Trophoblast cell (in vitro differentiated cells and primary cell): ENCODE measurements at regions not wholly inside any gene's neighbourhood (a gene's known extent, or its start where the extent isn't known, plus 50 kb on each side); places are given as distances from the start of the nearest gene placed in this dataset.
A peak's percentile ranks its signal among the peaks of the same experiment; 100 is the strongest.

Experiments used
- DNase-seq, 2 donors: peaks; one replicate each; pipeline ENCODE4 v3.0.0-alpha.2; 2016
- H2AFZ ChIP-seq: 2 replicates; pipeline ENCODE4 v1.6.1; 2013; ENCODE audit warnings: low read length, moderate library complexity, mild to moderate bottlenecking; ENCODE audit not compliant: insufficient read depth, poor library complexity
- H2AK5ac ChIP-seq: 2 replicates; pipeline ENCODE4 v1.6.1; 2013; ENCODE audit warnings: mild to moderate bottlenecking, low read length
- H2BK120ac ChIP-seq: 2 replicates; pipeline ENCODE4 v1.6.1; 2013; ENCODE audit warnings: low read length, mild to moderate bottlenecking, moderate library complexity; ENCODE audit not compliant: insufficient read depth, poor library complexity
- H2BK12ac ChIP-seq: 2 replicates; pipeline ENCODE4 v1.6.1; 2013; ENCODE audit warnings: mild to moderate bottlenecking, low read length, moderate library complexity
- H2BK5ac ChIP-seq: 2 replicates; pipeline ENCODE4 v1.6.1; 2013; ENCODE audit warnings: low read length, low read depth, moderate library complexity, mild to moderate bottlenecking; ENCODE audit not compliant: poor library complexity
- H3K14ac ChIP-seq: 2 replicates; pipeline ENCODE4 v1.6.1; 2013; ENCODE audit warnings: mild to moderate bottlenecking, low read length
- H3K18ac ChIP-seq: 2 replicates; pipeline ENCODE4 v1.6.1; 2013; ENCODE audit warnings: mild to moderate bottlenecking, low read length
- H3K23ac ChIP-seq: 2 replicates; pipeline ENCODE4 v1.6.1; 2013; ENCODE audit warnings: low read length
- H3K27ac ChIP-seq: 2 replicates; pipeline ENCODE4 v1.5.1; 2013; ENCODE audit warnings: low read depth, mild to moderate bottlenecking, inconsistent platforms, low read length, moderate library complexity
- H3K27me3 ChIP-seq: 2 replicates; pipeline ENCODE4 v1.6.1; 2013; ENCODE audit warnings: inconsistent platforms, mild to moderate bottlenecking, low read length, moderate library complexity; ENCODE audit not compliant: insufficient read depth
- H3K36me3 ChIP-seq, 2 experiments: 1 replicate in 1 of 2; 2 replicates in 1 of 2; pipeline ENCODE4 v1.6.1; 2013; ENCODE audit warnings: low read length in 2 of 2, mild to moderate bottlenecking in 2 of 2, moderate library complexity in 1 of 2; ENCODE audit not compliant: insufficient read depth in 2 of 2, control insufficient read depth in 1 of 2
- H3K4ac ChIP-seq: 2 replicates; pipeline ENCODE4 v1.6.1; 2013; ENCODE audit warnings: low read depth, mild to moderate bottlenecking, low read length, moderate library complexity
- H3K4me1 ChIP-seq, 2 experiments: 1 replicate in 1 of 2; 2 replicates in 1 of 2; pipeline ENCODE4 v1.6.1; 2013; ENCODE audit warnings: low read length in 2 of 2, mild to moderate bottlenecking in 2 of 2, moderate library complexity in 1 of 2; ENCODE audit not compliant: insufficient read depth in 2 of 2, control insufficient read depth in 1 of 2
- H3K4me2 ChIP-seq: 2 replicates; pipeline ENCODE4 v1.6.1; 2013; ENCODE audit warnings: inconsistent platforms, mild to moderate bottlenecking, low read length, moderate library complexity
- H3K4me3 ChIP-seq: 2 replicates; pipeline ENCODE4 v1.5.1; 2013; ENCODE audit warnings: mild to moderate bottlenecking, low read depth, low read length, inconsistent platforms
- H3K79me1 ChIP-seq: one replicate; pipeline ENCODE4 v1.6.1; 2013; ENCODE audit warnings: low read length
- H3K79me2 ChIP-seq: 2 replicates; pipeline ENCODE4 v1.6.1; 2013; ENCODE audit warnings: low read length, mild to moderate bottlenecking; ENCODE audit not compliant: control insufficient read depth, insufficient read depth, poor library complexity
- H3K9ac ChIP-seq: 2 replicates; pipeline ENCODE4 v1.6.1; 2013; ENCODE audit warnings: mild to moderate bottlenecking, low read length
- H3K9me3 ChIP-seq: 2 replicates; pipeline ENCODE4 v1.6.1; 2013; ENCODE audit warnings: low read depth, mild to moderate bottlenecking, control low read depth, inconsistent platforms, low read length; ENCODE audit not compliant: insufficient read depth
- H4K12ac ChIP-seq: 2 replicates; pipeline ENCODE4 v1.6.1; 2013; ENCODE audit warnings: low read depth, mild to moderate bottlenecking, low read length, moderate library complexity
- H4K8ac ChIP-seq: 2 replicates; pipeline ENCODE4 v1.6.1; 2013; ENCODE audit warnings: low read depth, mild to moderate bottlenecking, low read length, moderate library complexity
- H4K91ac ChIP-seq: one replicate; pipeline ENCODE4 v1.6.1; 2013; ENCODE audit warnings: low read depth, mild to moderate bottlenecking, low read length, moderate library complexity
- WGBS: extraction: QIAGEN DNeasy Blood & Tissue Kit; methylation state at CpG from one replicate; pipeline ENCODE4 v1.1.7; 2013; ENCODE audit warnings: missing lambda C conversion rate; ENCODE audit not compliant: insufficient read length, insufficient coverage; ENCODE audit errors: extremely low coverage; 5-methylcytosine and 5-hydroxymethylcytosine counted together

DNA sequence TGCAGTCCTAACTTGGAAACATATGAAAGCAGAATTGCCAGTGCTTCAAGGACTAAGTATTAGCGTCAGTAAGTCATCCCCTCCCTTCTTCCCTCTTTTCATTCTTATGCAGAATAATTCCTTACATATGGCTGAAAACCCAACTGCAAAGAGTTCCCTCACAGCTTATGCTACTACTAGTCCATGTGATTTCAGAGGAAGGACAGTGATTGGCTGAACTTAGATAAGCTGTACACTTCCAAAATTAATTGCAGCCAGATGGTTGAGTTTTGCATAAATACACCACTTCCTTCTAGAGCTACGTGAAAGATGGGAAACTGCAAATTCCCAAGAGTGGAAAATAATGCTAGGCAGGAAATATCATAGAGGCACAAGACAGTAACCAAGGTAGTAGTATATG is 730.4 kb downstream of the OLFM4 start:
- no peak overlapping the region for H2AK5ac ChIP-seq
- no CpG with 5 or more reads among the region's 2 CpGs for WGBS
- H3K27ac ChIP-seq = no peak overlapping the region
- H3K27me3 ChIP-seq = no peaks in the 10 kb centered on the region
- no peak overlapping the region for H2BK120ac ChIP-seq
- H4K12ac ChIP-seq = no peak overlapping the region
- no peak overlapping the region for H3K4me3 ChIP-seq
- H2BK12ac ChIP-seq = no peak overlapping the region
- no peaks in the 10 kb centered on the region for H3K36me3 ChIP-seq
- H3K79me1 ChIP-seq = no peaks in the 10 kb centered on the region
- no peak for DNase-seq
- H3K14ac ChIP-seq = no peak overlapping the region
- no peak overlapping the region for H2AFZ ChIP-seq
- H4K91ac ChIP-seq = no peak overlapping the region
- no peak overlapping the region for H3K4me2 ChIP-seq
- H3K9ac ChIP-seq = no peak overlapping the region
- no peaks in the 10 kb centered on the region for H3K79me2 ChIP-seq
- H3K4ac ChIP-seq = no peak overlapping the region
- peaks cover 7% of the 10 kb centered on the region for H3K9me3 ChIP-seq
- H4K8ac ChIP-seq = no peak overlapping the region
- H2BK5ac ChIP-seq = no peak overlapping the region
- no peak overlapping the region for H3K18ac ChIP-seq
- H3K4me1 ChIP-seq = no peaks in the 10 kb centered on the region
- H3K23ac ChIP-seq = no peak overlapping the region

DNA sequence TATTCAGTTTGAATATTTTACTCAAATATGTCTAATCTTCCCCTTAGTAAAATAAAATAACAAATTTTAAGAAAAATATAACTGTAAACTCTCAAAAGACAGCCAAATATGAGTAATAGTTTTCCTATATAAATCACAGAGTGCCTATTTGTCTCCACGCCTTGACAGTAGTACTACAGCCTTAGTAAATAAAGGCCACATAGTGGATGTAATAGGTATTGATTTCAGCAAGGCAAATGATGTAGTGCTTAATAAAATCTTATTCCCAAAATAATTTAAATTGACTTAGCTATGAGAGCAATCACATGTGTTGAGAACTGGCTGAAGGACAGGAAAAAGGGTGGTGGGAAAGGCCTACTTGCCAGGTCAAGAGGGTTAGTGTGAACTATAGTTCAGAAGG is 747.2 kb downstream of the OLFM4 start:
- Histone ChIP-seq H3K27me3 (no peaks in the 10 kb centered on the region), H3K79me2 (no peaks in the 10 kb centered on the region), H2AK5ac (no peak overlapping the region), H3K18ac (no peak overlapping the region), H4K12ac (no peak overlapping the region), H3K36me3 (no peaks in the 10 kb centered on the region), H2BK12ac (no peak overlapping the region), H3K4me1 (no peaks in the 10 kb centered on the region), H3K23ac (no peak overlapping the region), H3K27ac (no peak overlapping the region), H4K8ac (no peak overlapping the region), H3K14ac (no peak overlapping the region), H3K9me3 (no peaks in the 10 kb centered on the region), H2BK120ac (no peak overlapping the region), H3K4ac (no peak overlapping the region), H3K9ac (no peak overlapping the region), H3K79me1 (no peaks in the 10 kb centered on the region), H4K91ac (no peak overlapping the region), H3K4me3 (no peak overlapping the region), H2BK5ac (no peak overlapping the region), H3K4me2 (no peak overlapping the region), H2AFZ (no peak overlapping the region)
- no peak for DNase-seq
- no CpG with 5 or more reads among the region's 1 CpG for WGBS

GRCh38 chr13:53778937-53779336 is 750.3 kb downstream of the OLFM4 start:
- DNase-seq = peak in 1 of 2 donors; percentile 4
- Histone ChIP-seq H2AFZ (no peak overlapping the region), H3K79me1 (no peaks in the 10 kb centered on the region), H3K36me3 (no peaks in the 10 kb centered on the region), H3K27ac (no peak overlapping the region), H3K9ac (no peak overlapping the region), H4K8ac (no peak overlapping the region), H3K18ac (no peak overlapping the region), H3K79me2 (no peaks in the 10 kb centered on the region), H2BK120ac (no peak overlapping the region), H3K14ac (no peak overlapping the region), H2BK5ac (no peak overlapping the region), H2AK5ac (no peak overlapping the region), H3K9me3 (no peaks in the 10 kb centered on the region), H4K91ac (no peak overlapping the region), H4K12ac (no peak overlapping the region), H3K23ac (no peak overlapping the region), H2BK12ac (no peak overlapping the region), H3K27me3 (no peaks in the 10 kb centered on the region), H3K4me2 (no peak overlapping the region), H3K4ac (no peak overlapping the region), H3K4me1 (no peaks in the 10 kb centered on the region), H3K4me3 (no peak overlapping the region)
- WGBS = no CpG with 5 or more reads among the region's 2 CpGs

DNA sequence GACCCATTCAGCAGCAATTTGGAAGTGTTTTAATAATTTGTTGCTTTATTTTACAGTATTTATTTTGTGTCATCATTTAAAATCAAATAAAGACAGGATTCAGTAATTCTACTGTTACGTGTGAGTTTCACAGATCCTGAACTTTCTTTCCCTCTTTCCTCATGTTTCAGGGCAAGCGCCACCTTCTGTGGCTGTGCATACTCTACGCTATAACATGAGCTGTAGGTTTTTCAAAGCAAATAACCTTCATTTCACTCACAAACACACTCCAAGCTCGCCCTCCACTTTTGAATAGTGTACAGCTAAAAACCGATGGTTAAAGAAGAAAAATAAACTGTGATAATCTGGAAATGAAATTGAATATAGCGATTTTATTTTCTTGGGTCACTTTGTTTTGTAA is 753.3 kb downstream of the OLFM4 start:
- Histone ChIP-seq H3K36me3 (no peaks in the 10 kb centered on the region), H3K9me3 (no peaks in the 10 kb centered on the region), H3K27me3 (no peaks in the 10 kb centered on the region), H4K8ac (no peak overlapping the region), H2AK5ac (no peak overlapping the region), H3K4me2 (no peak overlapping the region), H3K4ac (no peak overlapping the region), H2BK120ac (no peak overlapping the region), H3K4me1 (no peaks in the 10 kb centered on the region), H3K4me3 (no peak overlapping the region), H3K23ac (no peak overlapping the region), H2BK5ac (no peak overlapping the region), H3K79me2 (no peaks in the 10 kb centered on the region), H2AFZ (no peak overlapping the region), H4K91ac (no peak overlapping the region), H3K9ac (no peak overlapping the region), H3K14ac (no peak overlapping the region), H2BK12ac (no peak overlapping the region), H3K27ac (no peak overlapping the region), H3K18ac (no peak overlapping the region), H3K79me1 (no peaks in the 10 kb centered on the region), H4K12ac (no peak overlapping the region)
- DNase-seq = no peak
- no CpG with 5 or more reads among the region's 6 CpGs for WGBS
